ELF-1 (cell line): ENCODE measurements at regions not wholly inside any gene's neighbourhood (a gene's known extent, or its start where the extent isn't known, plus 50 kb on each side); places are given as distances from the start of the nearest gene placed in this dataset.
"Not testable (repeated sequence)": the region's sequence is repeated elsewhere in the genome, so short reads cannot be mapped to it uniquely, and the experiment has no call there.

Experiments
- DNase-seq: peaks from one replicate; pipeline ENCODE4 v3.0.0-alpha.2; 2016; ENCODE audit warnings: low read depth, low spot score

DNA sequence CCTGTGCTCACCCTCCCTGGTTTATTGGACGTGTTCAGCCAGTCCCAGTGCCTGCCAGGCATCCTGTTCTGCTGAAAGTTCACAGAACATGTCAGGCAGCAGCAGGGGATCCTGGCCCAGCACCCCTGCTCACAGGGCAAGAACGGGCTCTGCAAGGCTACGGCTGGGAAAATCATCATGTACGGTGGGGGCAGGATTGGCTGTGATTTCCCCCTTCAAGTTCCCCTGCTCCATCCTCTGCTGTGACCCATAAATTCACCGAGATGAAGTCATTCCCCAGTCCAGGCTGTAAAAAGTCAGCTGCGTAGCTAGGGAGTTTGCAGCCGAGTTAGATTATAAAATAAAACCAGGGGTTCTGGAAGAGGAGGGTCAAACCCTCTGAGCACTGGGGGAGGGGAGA lies 484.1 kb upstream of the ZMIZ1 start:
- DNase-seq, result peak; percentile 44

DNA sequence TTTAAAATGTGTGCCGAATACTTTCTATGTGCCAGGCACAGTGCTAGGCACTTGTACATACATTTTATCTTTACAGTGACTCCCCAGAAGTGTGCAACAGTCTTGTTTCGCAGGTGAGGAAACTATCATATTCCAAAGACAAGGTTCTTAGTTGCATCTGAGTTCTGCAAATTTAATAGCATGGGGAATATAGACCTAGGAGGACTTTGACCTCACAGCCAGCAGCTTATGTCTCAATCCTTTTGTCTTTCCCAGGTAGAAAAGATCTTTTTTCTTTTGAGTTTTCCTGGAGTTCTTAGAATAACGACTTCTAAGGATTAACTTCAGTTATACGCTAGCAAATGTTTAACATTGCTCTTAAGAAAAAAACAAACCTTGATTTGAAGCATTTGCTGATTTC lies 482.8 kb upstream of the ZMIZ1 start:
- no peak for DNase-seq

DNA sequence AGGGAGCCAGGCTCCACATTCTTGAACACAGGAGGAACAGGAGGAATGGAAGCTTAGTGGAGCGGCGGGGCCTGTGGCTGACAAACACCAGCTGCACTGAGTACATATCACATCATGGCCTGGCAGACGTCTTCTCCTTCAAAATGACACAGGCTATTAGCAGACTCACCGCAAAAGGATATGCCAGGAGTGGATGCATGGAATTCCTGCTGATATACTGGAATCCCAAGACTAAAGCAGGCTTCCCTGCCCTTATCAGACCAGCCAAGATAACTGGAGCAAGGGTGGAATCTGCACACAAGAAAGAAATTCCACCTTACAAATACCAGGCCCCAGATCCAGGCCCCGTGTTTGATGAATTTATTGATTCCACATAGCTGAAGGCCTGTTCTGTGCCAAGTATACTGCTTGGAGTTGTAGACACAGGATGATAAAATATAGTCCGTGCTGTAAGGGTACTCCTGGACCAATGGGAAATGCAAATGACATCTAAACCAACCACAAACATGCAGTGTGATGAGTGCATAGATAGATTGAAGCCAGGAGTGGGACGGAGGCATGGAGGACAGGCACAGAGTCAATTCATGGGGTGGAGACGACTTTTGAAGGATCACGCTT lies 480.5 kb upstream of the ZMIZ1 start:
- peak; percentile 87 for DNase-seq

GRCh38 chr10:78589687-78590086 lies 479.1 kb upstream of the ZMIZ1 start:
- DNase-seq, result no peak

DNA sequence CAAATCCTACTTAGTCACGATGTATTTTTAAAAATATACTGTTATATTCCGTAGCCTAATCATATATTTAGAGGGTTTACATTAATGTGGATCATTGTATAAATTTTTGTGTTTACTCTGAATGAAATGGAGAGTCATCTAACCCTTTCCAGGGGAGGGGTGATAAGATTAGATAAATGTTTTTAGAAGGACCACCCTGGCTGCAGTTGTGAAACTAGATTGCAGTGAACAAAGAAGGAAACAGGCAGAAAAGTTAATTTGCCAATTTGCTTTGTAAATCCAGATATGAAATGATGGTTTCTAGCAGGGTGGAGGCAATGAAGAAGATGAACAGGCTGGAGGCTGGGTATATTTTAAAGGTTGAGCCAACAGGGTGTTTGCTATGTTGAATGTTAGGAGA lies 477.7 kb upstream of the ZMIZ1 start:
- DNase-seq, result no peak

GRCh38 chr10:78594559-78595268 lies 474.1 kb upstream of the ZMIZ1 start:
- DNase-seq, result no peak

DNA sequence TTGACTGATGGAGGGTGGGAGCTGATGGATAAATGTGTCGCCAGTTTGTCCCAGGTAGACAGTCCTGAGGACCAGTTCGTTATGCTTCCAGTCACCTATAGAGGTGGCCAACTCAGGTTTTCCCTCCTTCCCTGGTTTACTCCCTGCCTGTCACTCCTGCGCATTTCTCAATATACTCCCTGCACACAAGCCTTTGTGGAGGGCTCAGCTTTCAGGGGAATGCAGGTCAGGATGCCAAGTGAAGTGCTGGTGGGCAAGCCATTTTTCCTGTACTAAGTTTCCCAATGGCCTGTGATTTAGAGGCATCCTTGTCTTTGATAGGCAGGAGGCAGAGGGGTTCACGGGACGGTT lies 473.5 kb upstream of the ZMIZ1 start:
- no peak for DNase-seq

DNA sequence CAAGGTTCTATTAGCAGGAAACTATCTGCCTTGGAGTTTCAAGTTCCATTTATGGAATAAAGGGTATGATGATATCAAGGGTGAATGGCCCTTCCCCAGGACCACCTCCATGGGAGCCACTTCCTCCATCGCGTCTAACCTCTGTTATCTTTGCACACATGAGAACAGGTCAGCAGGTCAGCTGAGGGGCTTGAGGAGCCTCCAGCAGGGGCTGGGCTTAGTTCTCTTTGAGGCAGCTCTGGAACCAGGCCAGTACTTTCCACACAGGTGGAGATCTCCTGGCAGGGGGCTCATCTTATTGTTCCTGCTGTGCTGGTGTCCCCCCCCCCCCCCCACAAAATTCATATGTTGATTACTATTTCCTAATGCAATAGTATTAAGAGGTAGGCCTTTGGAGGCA lies 472.2 kb upstream of the ZMIZ1 start:
- no peak for DNase-seq

GRCh38 chr10:78597796-78598555 lies 470.8 kb upstream of the ZMIZ1 start:
- no peak for DNase-seq

DNA sequence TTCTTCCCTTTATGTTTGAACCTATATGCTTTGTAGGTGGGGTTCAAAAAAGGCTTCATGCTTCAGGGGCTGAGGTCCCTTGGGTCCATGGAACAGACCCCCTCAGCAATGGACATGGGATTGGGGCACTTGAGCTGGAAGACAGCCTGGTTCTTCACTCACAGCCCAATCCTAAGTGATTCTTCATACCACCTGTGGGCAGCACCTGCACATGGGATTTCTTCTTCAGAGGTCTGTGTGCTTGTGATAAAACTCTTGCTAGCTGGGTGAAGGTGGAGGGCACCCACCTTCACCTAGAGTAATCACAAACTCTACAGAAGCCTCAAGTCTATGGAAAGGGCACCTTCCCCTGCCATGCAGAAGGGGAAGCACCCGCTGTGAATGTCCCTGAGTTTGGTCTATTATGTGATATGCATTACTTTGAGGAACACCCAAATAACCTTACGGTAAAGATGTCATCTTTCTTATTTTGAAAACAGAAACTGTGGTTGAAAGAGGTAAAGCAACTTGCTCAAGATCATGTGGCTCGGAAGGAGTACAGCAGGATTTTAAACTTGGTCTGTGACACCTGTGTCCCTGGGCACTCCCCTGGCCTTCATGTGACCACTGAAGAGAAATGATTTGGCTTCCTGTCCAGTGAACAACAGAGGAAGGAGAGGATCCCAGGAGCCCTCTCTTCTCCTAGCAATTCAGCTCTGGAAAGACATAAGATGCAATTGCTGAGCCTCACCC lies 469.5 kb upstream of the ZMIZ1 start:
- DNase-seq, result no peak

DNA sequence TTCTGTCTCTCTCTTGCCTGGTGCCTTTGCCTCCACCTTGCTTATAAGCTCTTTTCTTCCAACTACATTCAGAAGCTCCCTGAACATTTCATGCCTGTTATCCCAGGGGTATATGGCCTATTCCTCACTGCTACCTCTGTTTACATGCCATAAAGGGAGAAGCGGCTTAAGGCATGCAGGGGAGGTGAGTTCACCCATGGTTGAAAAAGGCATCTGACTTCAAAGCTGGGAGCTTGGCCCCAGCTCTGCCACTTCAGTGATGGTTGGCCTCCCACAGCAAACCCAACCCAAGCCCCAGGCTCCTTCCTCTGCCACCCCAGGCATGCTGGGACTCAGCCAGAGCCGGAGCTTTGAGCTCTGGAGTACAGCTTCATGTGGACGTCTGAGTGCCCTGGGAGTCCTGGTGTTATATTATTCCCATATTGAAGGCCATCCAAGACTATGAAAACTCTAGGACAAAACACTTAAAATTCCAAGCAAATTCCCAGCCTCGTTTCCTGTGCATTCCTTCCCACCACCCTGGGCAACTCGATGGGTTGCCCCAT lies 468.6 kb upstream of the ZMIZ1 start:
- no peak for DNase-seq

DNA sequence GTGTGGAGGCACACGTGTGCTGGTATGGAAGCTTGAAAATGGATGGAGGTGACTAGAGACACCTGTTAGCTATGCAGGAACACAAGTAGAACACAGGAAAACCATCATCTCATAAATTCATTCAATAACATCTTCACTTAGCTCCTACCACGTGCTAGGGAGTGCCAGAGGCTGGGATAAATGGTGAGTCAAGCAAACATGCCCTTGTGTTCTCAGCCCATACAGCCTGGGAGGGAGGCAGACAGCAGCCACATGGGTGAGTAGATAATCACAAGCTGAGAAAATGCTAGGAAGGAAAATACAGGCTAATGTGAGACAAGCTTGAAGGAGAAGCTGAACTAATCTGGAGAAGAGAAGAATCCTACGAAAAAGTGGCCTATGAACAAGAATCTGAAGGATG lies 468.0 kb upstream of the ZMIZ1 start:
- no peak for DNase-seq

GRCh38 chr10:78602201-78602932 lies 466.4 kb upstream of the ZMIZ1 start:
- DNase-seq, result no peak

DNA sequence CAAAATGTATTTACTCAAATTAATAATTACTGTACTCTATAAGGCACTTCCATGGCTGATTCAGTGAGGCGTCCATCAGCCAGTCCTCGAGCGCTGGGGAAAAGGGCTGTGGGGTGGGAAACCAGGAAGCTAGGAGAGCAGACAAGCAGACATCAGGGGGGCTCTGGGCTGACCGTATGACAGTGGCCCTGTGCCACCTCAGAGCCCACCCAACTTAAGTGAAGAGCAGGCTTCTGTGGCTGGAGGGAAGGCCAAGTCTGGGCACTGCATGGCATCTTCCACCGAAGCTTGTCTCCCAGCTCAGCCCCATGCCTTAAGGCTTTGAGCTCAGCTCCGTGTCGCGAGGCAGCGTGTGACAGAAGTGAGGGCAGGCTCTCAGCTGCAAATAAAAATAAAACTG lies 464.5 kb upstream of the ZMIZ1 start:
- no peak for DNase-seq

GRCh38 chr10:78604721-78605120 lies 464.0 kb upstream of the ZMIZ1 start:
- DNase-seq, result no peak

DNA sequence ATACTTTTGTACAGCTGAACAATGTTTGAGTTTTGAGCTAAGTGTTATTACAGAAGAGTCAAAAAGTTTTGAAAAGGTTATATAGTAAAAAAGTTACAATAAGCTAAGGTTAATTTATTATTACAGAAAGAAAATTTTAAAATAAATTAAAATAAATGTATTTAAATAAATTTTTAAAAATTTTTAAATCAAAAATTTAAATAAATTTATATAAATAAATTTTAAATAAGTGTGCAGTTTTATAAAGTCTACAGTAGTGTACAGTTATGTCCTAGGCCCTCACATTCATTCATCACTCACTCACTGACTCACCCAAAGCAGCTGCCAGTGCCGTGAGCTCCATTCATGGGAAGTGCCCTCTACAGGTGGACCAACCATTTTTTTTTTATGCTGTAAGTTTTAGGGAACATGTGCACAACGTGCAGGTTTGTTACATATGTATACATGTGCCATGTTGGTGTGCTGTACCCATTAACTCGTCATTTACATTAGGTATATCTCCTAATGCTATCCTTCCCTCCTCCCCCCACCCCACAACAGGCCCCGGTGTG lies 462.9 kb upstream of the ZMIZ1 start:
- no peak for DNase-seq

GRCh38 chr10:78606766-78607165 lies 462.0 kb upstream of the ZMIZ1 start:
- not testable (repeated sequence) for DNase-seq

DNA sequence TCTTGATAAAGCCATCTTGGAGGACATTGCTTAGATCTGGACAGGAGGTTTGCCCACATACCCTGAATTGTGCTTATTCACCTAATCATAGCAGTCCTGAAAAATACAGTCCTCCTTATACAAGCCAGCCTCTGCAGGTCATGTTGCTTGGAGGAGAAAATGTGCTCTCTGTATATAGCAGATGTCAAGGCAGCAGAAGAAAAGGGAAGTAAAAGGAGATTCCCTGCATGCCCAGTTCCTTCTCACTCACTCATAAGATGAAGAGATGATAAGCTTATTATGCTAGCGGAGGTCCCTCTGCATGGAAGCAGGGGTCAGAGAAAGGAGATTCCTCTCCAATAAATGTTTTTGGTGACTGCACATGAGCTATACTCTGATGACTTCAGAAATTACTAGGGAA lies 458.8 kb upstream of the ZMIZ1 start:
- no peak for DNase-seq

GRCh38 chr10:78613132-78613531 lies 455.6 kb upstream of the ZMIZ1 start:
- no peak for DNase-seq

- no peak for DNase-seq
Observed at GRCh38 chr10:78614267-78614666, 454.5 kb upstream of the ZMIZ1 start.

GRCh38 chr10:78614744-78615143 lies 454.0 kb upstream of the ZMIZ1 start:
- no peak for DNase-seq
